Ovary (tissue), 3 donors: ENCODE measurements at regions not wholly inside any gene's neighbourhood (a gene's known extent, or its start where the extent isn't known, plus 50 kb on each side); places are given as distances from the start of the nearest gene placed in this dataset.

Experiments used
- CTCF ChIP-seq, 3 donors: fragments of 450-650 bp in 2 of 3; fragments of 200-600 bp in 1 of 3; IDR thresholded peaks; one replicate each; pipeline versions ENCODE4 v1.5.1 to v1.8.0; 2016 to 2022; ENCODE audit warnings: antibody characterized with exemption in 3 of 3, mild to moderate bottlenecking in 1 of 3
- EP300 ChIP-seq: sonication (generic); formaldehyde crosslinking; IDR thresholded peaks from one replicate; pipeline ENCODE4 v1.6.1; 2017; ENCODE audit warnings: antibody characterized with exemption
- POLR2A ChIP-seq: fragments of 450-650 bp; IDR thresholded peaks from one replicate; pipeline ENCODE4 v1.6.1; 2017; ENCODE audit warnings: antibody characterized with exemption, mild to moderate bottlenecking, moderate library complexity
- donor health status: DM: no; HTN: no; CAD: no.

- no peak for TF ChIP-seq CTCF (IDR thresholded peaks at IDR 0.05)
- TF ChIP-seq POLR2A: no peak
- TF ChIP-seq EP300: no peak
These were observed 165.0 kb downstream of the FGF1 start for GRCh38 chr5:142520885-142521284.
